ENCODE measurements at regions not wholly inside any gene's neighbourhood (a gene's known extent, or its start where the extent isn't known, plus 50 kb on each side); places are given as distances from the start of the nearest gene placed in this dataset.
"Not testable (repeated sequence)": the region's sequence is repeated elsewhere in the genome, so short reads cannot be mapped to it uniquely, and the experiment has no call there.

DNA sequence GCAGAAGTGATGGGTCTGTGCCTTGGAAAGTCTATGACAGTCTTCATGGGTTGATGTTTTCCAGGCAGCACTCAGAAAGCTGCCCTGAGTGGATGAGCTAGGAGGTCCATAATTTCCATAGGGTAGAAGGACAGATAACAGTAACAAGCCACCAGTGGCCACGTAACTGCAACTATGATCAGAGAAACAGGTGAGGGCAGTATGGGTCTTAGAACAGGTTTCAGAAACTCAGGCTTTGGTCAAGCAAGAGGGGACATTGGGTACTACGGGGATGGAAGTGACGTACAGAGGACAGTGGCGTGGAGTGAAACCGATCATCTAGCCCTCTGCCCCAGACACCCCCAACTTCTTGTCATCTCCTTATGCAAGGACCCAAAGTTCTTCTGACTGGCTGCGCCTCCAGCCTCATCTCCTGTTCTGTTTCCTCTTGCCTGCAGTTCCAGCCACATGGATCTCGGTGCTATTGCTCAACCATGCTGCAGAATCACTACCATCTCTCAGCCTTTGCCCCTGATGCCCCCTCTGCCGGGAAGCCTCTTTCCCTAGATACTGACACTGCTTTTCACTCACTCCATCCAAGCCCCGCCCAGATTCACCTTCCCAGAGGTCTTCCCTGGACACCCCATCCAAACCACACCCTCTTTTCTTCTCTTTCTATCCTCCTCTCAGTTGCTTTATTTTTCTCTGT is 123.4 kb downstream of the MFAP3L start:
- Histone ChIP-seq H3K4me1 (ENCODE audit: control insufficient read depth in 1 of 2, insufficient read depth in 2 of 2, low read length in 2 of 2) (no peaks in the 10 kb centered on the region), H3K9me3 (ENCODE audit: control insufficient read depth, low read length) (no peaks in the 10 kb centered on the region), H3K4me3 (ENCODE audit: low read length in 2 of 2) (no peak overlapping the region), H3K27me3 (ENCODE audit: control insufficient read depth in 1 of 2, insufficient read depth in 2 of 2, low read length in 1 of 2) (no peaks in the 10 kb centered on the region), H3K27ac (ENCODE audit: low read depth in 1 of 2, low read length in 2 of 2) (no peak overlapping the region), H3K36me3 (ENCODE audit: control insufficient read depth in 1 of 2, insufficient read depth in 2 of 2, low read length in 1 of 2) (no peaks in the 10 kb centered on the region)
- 51 to 55% methylated on average over 9 of the region's 9 CpGs for WGBS, 2 donors
- DNase-seq (no peak), ATAC-seq (ENCODE audit: low FRiP score) (peak; percentile 69)
- intact Hi-C loops (cut with DNase I) = loop anchor here (2.0 to 5.0 kb wide), 2 partner anchors 124 to 146 kb away; partner anchors contain the start of gene MFAP3L (in 1 of the 2)

GRCh38 chr4:169900241-169900845 is 125.9 kb downstream of the MFAP3L start:
- WGBS, 2 donors = 83 to 87% methylated on average over 6 of the region's 6 CpGs
- H3K9me3 ChIP-seq (ENCODE audit: control insufficient read depth, low read length) = no peaks in the 10 kb centered on the region
- no peaks in the 10 kb centered on the region for H3K36me3 ChIP-seq (ENCODE audit: control insufficient read depth in 1 of 2, insufficient read depth in 2 of 2, low read length in 1 of 2)
- H3K27me3 ChIP-seq (ENCODE audit: control insufficient read depth in 1 of 2, insufficient read depth in 2 of 2, low read length in 1 of 2) = no peaks in the 10 kb centered on the region
- ATAC-seq (ENCODE audit: low FRiP score) = no peak
- DNase-seq = no peak
- H3K4me3 ChIP-seq (ENCODE audit: low read length in 2 of 2) = no peak overlapping the region
- intact Hi-C loops (cut with DNase I) = loop anchor here in 1 of 2 donors (5.0 kb wide), 1 partner anchor 127 kb away; the partner anchor contains the start of gene MFAP3L
- no peaks in the 10 kb centered on the region for H3K4me1 ChIP-seq (ENCODE audit: control insufficient read depth in 1 of 2, insufficient read depth in 2 of 2, low read length in 2 of 2)
- H3K27ac ChIP-seq (ENCODE audit: low read depth in 1 of 2, low read length in 2 of 2) = no peak overlapping the region

GRCh38 chr4:169899295-169899694 is 126.9 kb downstream of the MFAP3L start:
- H3K4me3 ChIP-seq (ENCODE audit: low read length in 2 of 2) = no peak overlapping the region
- H3K27me3 ChIP-seq (ENCODE audit: control insufficient read depth in 1 of 2, insufficient read depth in 2 of 2, low read length in 1 of 2) = no peaks in the 10 kb centered on the region
- H3K36me3 ChIP-seq (ENCODE audit: control insufficient read depth in 1 of 2, insufficient read depth in 2 of 2, low read length in 1 of 2) = no peaks in the 10 kb centered on the region
- DNase-seq (no peak), ATAC-seq (ENCODE audit: low FRiP score) (no peak)
- intact Hi-C loops (cut with DNase I) = no loop called here
- no peaks in the 10 kb centered on the region for H3K4me1 ChIP-seq (ENCODE audit: control insufficient read depth in 1 of 2, insufficient read depth in 2 of 2, low read length in 2 of 2)
- 76 to 81% methylated on average over 2 of the region's 2 CpGs for WGBS, 2 donors
- H3K9me3 ChIP-seq (ENCODE audit: control insufficient read depth, low read length) = no peaks in the 10 kb centered on the region
- no peak overlapping the region for H3K27ac ChIP-seq (ENCODE audit: low read depth in 1 of 2, low read length in 2 of 2)

DNA sequence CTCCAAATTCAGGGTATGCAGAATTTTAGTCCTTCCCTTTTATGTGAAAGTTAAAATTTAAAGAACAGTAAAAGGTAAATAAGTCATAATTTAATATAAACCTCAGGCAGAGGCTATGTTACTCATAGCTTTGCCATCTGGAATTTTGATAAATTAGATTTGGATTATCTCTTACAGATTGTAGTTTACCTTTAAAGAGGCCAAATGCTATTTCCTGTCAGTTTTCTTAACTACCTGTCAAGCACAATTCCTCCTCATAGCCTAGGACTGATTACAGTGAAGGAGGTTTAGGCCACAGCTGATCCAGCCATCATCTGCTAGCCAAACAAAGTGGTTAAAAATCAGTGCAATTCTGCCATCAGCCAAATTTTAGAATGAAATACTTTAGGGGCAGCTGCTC is 128.1 kb downstream of the MFAP3L start:
- Histone ChIP-seq H3K9me3 (ENCODE audit: control insufficient read depth, low read length) (no peaks in the 10 kb centered on the region), H3K4me3 (ENCODE audit: low read length in 2 of 2) (no peak overlapping the region), H3K27ac (ENCODE audit: low read depth in 1 of 2, low read length in 2 of 2) (no peak overlapping the region), H3K27me3 (ENCODE audit: control insufficient read depth in 1 of 2, insufficient read depth in 2 of 2, low read length in 1 of 2) (no peaks in the 10 kb centered on the region), H3K36me3 (ENCODE audit: control insufficient read depth in 1 of 2, insufficient read depth in 2 of 2, low read length in 1 of 2) (no peaks in the 10 kb centered on the region), H3K4me1 (ENCODE audit: control insufficient read depth in 1 of 2, insufficient read depth in 2 of 2, low read length in 2 of 2) (no peaks in the 10 kb centered on the region)
- DNase-seq = no peak
- no peak for ATAC-seq (ENCODE audit: low FRiP score)
- intact Hi-C loops (cut with DNase I) = no loop called here

GRCh38 chr4:169894767-169895166 is 131.4 kb downstream of the MFAP3L start:
- WGBS, 2 donors = 96 to 100% methylated on average over 4 of the region's 4 CpGs
- DNase-seq; H3K4me1 ChIP-seq (ENCODE audit: control insufficient read depth in 1 of 2, insufficient read depth in 2 of 2, low read length in 2 of 2); H3K27ac ChIP-seq (ENCODE audit: low read depth in 1 of 2, low read length in 2 of 2); H3K4me3 ChIP-seq (ENCODE audit: low read length in 2 of 2); H3K36me3 ChIP-seq (ENCODE audit: control insufficient read depth in 1 of 2, insufficient read depth in 2 of 2, low read length in 1 of 2); intact Hi-C loops (cut with DNase I); H3K9me3 ChIP-seq (ENCODE audit: control insufficient read depth, low read length); ATAC-seq (ENCODE audit: low FRiP score); H3K27me3 ChIP-seq (ENCODE audit: control insufficient read depth in 1 of 2, insufficient read depth in 2 of 2, low read length in 1 of 2): not testable (repeated sequence)

- H3K9me3 ChIP-seq (ENCODE audit: control insufficient read depth, low read length) = no peaks in the 10 kb centered on the region
- no peak overlapping the region for H3K4me3 ChIP-seq (ENCODE audit: low read length in 2 of 2)
- intact Hi-C loops (cut with DNase I) = no loop called here
- no peaks in the 10 kb centered on the region for H3K36me3 ChIP-seq (ENCODE audit: control insufficient read depth in 1 of 2, insufficient read depth in 2 of 2, low read length in 1 of 2)
- H3K4me1 ChIP-seq (ENCODE audit: control insufficient read depth in 1 of 2, insufficient read depth in 2 of 2, low read length in 2 of 2) = no peaks in the 10 kb centered on the region
- DNase-seq (no peak), ATAC-seq (ENCODE audit: low FRiP score) (no peak)
- WGBS, 2 donors = 88 to 93% methylated on average over 2 of the region's 2 CpGs
- no peaks in the 10 kb centered on the region for H3K27me3 ChIP-seq (ENCODE audit: control insufficient read depth in 1 of 2, insufficient read depth in 2 of 2, low read length in 1 of 2)
- no peak overlapping the region for H3K27ac ChIP-seq (ENCODE audit: low read depth in 1 of 2, low read length in 2 of 2)
Observed at GRCh38 chr4:169885893-169886292, 128.1 kb upstream of the HPF1 start.

- H3K4me3 ChIP-seq (ENCODE audit: low read length in 2 of 2) = no peak overlapping the region
- H3K9me3 ChIP-seq (ENCODE audit: control insufficient read depth, low read length) = no peaks in the 10 kb centered on the region
- DNase-seq = no peak
- no peaks in the 10 kb centered on the region for H3K36me3 ChIP-seq (ENCODE audit: control insufficient read depth in 1 of 2, insufficient read depth in 2 of 2, low read length in 1 of 2)
- intact Hi-C loops (cut with DNase I) = no loop called here
- H3K27ac ChIP-seq (ENCODE audit: low read depth in 1 of 2, low read length in 2 of 2) = no peak overlapping the region
- peak; percentile 15 for ATAC-seq (ENCODE audit: low FRiP score)
- no peaks in the 10 kb centered on the region for H3K27me3 ChIP-seq (ENCODE audit: control insufficient read depth in 1 of 2, insufficient read depth in 2 of 2, low read length in 1 of 2)
- WGBS, 2 donors = 88 to 90% methylated on average over 1 of the region's 1 CpG
- H3K4me1 ChIP-seq (ENCODE audit: control insufficient read depth in 1 of 2, insufficient read depth in 2 of 2, low read length in 2 of 2) = no peaks in the 10 kb centered on the region
Observed at GRCh38 chr4:169881769-169882168, 124.0 kb upstream of the HPF1 start.

- H3K4me3 ChIP-seq (ENCODE audit: low read length in 2 of 2) = no peak overlapping the region
- no peaks in the 10 kb centered on the region for H3K9me3 ChIP-seq (ENCODE audit: control insufficient read depth, low read length)
- no peaks in the 10 kb centered on the region for H3K4me1 ChIP-seq (ENCODE audit: control insufficient read depth in 1 of 2, insufficient read depth in 2 of 2, low read length in 2 of 2)
- intact Hi-C loops (cut with DNase I) = no loop called here
- no peak for DNase-seq
- 48 to 56% methylated on average over 3 of the region's 3 CpGs for WGBS, 2 donors
- H3K27me3 ChIP-seq (ENCODE audit: control insufficient read depth in 1 of 2, insufficient read depth in 2 of 2, low read length in 1 of 2) = no peaks in the 10 kb centered on the region
- ATAC-seq (ENCODE audit: low FRiP score) = no peak
- no peaks in the 10 kb centered on the region for H3K36me3 ChIP-seq (ENCODE audit: control insufficient read depth in 1 of 2, insufficient read depth in 2 of 2, low read length in 1 of 2)
- no peak overlapping the region for H3K27ac ChIP-seq (ENCODE audit: low read depth in 1 of 2, low read length in 2 of 2)
Observed at GRCh38 chr4:169870507-169870906, 112.8 kb upstream of the HPF1 start.

DNA sequence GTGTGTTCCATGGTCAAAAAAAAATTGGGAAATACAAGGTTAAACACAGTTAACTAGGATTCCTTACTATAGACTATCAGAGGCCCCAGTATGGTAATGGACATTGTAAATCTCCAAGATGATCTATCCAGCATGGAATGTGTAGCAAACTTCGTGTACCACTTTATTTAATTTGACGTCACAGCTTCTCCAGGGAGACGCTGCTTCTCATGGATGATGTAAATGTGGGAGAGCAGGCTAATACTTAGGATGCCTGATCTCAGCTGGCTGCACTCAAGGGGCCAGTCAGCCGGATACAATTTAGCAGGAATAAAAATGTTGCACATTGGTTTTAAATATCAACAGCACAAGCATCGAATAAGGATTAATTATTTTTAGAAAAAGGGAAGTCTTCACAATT is 111.7 kb upstream of the HPF1 start:
- no peaks in the 10 kb centered on the region for H3K4me1 ChIP-seq (ENCODE audit: control insufficient read depth in 1 of 2, insufficient read depth in 2 of 2, low read length in 2 of 2)
- no peaks in the 10 kb centered on the region for H3K9me3 ChIP-seq (ENCODE audit: control insufficient read depth, low read length)
- intact Hi-C loops (cut with DNase I) = no loop called here
- no peaks in the 10 kb centered on the region for H3K36me3 ChIP-seq (ENCODE audit: control insufficient read depth in 1 of 2, insufficient read depth in 2 of 2, low read length in 1 of 2)
- DNase-seq (no peak), ATAC-seq (ENCODE audit: low FRiP score) (no peak)
- no peak overlapping the region for H3K4me3 ChIP-seq (ENCODE audit: low read length in 2 of 2)
- no peaks in the 10 kb centered on the region for H3K27me3 ChIP-seq (ENCODE audit: control insufficient read depth in 1 of 2, insufficient read depth in 2 of 2, low read length in 1 of 2)
- no peak overlapping the region for H3K27ac ChIP-seq (ENCODE audit: low read depth in 1 of 2, low read length in 2 of 2)
- 49 to 61% methylated on average over 5 of the region's 5 CpGs for WGBS, 2 donors

Measured in aorta (tissue), 5 donors.